ENCODE measurements at regions not wholly inside any gene's neighbourhood (a gene's known extent, or its start where the extent isn't known, plus 50 kb on each side); places are given as distances from the start of the nearest gene placed in this dataset.
"Not testable (repeated sequence)": the region's sequence is repeated elsewhere in the genome, so short reads cannot be mapped to it uniquely, and the experiment has no call there.

DNA sequence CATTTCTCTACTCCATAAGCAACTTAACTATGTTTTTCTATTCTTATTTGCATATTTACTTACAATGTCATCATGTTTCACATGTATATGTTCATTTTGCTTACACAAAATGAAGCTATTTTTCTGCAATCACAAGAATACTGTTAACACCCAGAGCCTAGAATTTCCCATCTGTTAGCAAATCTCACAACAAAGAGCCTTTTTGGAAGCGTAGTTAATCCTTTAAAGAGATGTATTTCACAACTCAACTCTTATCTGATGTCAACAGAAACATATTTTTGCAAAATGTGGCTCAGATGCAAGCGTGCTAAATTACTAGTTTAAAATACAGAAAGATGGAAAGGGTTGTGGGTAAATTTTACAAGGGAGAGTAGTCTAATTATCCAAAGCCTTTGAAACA lies 110.6 kb upstream of the COL1A2 start:
- no peak for DNase-seq

DNA sequence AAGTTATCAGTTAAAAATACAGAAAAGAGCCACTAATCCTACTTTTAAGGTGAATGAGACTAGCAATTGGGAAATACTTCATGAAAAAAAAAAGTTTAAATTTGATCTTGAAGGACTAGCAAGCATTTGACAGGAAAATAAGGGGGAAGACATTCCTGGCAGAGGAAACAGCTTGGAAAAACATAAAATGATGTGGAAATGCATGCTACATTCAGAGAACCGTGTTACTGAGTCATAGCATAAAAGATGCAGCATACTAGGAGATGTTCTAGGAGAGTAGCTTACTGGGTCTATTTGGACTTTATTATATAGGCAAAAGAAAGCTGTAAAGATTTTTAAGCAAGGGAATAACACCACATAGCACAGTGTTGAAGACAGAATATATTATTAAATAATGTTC lies 108.6 kb upstream of the COL1A2 start:
- DNase-seq = no peak

DNA sequence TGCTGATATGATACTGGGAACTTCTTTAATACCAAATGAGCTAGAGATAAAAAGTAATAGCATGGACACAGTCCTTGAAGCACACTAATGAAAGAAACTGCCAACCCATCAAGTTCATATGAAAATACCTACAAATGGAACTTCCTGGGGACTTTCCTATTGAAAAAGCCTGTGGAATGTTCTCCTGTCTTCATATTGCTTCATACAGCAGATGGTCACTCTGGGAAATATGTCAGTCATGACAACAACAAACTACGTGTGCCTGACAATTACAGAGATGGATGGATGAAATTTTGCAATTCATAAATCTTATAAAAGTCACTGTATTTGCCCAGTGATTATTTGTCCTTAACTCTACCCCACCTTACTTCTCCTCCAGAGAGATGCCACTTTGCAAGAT lies 106.6 kb upstream of the COL1A2 start:
- no peak for DNase-seq

DNA sequence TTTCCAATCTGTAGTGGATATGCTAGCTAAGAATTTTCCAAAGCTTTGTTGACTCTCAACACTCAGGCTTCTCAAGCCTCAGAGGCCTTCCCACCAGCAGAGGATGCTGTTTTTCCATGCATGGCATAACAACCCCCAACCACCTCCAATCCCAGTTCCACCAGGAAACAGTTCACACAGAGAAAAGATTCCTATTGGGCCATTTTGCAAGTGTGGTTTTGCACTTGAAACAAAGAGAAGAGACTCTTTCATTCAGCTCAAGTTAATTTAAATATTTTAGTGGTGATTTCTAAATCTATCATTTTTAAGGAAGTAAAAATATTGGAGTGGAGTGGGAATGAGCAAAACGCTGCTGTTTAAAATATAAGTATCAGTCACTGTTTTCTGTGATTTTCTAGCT lies 105.6 kb upstream of the COL1A2 start:
- peak; percentile 74 for DNase-seq

DNA sequence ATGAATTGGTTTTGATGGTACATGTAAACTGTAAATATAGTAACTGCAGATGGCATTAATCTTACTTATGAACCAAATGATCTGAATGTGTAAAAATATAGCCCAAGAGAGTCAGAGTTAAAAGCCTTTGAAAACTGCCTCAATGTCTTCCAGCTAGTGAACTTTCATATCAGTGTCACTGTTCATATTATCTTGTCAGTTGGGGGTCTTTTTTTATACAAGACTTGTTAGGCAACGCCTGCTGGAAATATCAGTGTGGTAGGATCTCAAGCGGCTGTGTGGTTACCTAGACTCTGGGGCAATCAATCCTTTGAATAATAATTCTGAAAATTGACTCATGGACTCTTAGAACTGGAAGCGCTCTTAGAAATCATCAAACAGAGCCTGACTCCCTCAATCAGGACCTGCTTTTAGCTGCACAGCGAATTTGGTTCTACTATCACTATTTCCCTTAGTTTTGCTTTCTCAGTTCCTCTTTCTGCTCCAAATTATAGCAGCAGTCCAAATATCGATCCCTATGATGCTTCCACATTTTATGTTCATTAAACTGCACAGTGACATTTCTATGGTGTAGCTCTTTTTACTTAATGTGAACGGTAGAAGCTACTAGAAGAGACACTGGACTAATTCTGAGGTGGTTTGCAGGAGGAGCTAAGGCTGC lies 100.1 kb upstream of the COL1A2 start:
- DNase-seq = no peak

DNA sequence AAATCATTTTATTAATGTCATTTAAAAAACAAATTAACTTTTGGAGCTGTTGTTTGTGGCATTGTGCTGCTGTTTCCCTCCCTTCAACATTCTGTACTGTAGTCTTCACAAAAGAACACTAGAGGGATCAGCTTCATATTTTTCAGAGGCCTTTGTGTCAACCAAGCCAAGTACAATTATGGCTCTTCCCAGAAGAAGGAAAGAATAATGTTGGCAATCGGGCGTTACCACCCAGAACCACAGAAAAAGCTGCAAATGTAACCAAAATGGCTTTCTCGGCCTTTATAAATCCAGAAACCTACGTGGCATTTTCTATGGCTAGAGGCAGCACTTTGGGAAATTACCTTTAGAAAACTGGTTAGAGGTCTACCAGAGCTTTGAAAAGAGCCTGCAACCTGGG lies 98.8 kb upstream of the COL1A2 start:
- DNase-seq = peak; percentile 73

DNA sequence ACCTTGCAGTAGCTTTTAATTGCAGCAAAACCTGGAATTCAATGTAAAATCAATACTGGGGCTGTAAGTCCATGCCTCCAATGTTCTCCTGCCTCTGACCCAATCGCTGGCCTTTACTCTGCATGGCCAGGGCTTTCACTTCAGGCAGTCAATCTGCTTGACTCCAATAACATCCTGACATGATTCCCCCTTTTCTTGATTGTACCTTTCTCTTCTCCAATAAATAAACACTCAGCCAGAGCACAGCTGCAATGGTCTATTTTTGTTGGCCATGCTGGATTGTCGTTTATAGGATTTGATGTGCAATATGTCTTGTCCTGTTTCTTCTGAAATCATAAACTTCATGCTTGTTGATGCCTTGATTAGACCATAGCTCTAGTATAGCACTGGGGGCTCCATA lies 97.8 kb upstream of the COL1A2 start:
- peak; percentile 53 for DNase-seq

DNA sequence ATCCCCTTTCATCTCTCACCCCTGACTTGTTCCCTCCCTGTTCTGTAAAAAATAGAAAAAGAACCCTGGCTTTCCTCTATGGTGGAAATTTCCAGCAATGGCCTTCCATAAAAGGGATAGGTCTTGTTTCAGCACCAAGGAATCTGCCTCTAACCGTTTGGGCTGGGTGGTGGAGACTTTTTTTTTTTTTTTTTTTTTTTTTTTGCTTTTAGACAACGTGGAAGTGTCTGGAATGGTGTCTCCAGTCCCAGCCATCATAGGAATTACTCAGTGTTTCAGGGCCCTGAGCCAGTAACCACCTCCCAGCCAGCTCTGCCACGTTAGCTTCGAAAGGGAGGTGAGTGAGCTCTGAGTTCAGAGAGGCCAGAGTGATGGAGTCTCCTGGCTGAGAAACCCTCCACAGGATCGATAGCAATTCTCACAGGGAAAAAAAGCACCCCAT lies 97.3 kb upstream of the COL1A2 start:
- peak; percentile 82 for DNase-seq

DNA sequence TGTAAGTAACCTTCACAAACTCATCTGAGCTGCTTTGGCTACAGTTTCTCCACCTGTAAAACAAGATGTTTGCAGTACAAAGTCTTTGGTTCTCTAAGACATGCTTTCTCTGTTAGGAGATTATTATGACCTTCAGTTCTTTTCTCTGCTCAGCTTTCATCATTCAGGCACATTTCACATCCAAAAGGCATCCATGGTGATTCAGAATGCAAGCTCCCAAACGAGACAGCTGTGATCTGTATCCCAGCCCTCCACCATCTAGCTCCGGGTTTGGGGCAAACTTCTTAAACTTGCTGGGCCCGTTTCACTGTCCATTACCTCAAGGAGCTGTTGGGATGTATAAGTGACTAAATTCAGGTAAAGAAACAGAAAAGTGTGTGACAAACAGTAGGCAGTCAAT lies 95.8 kb upstream of the COL1A2 start:
- no peak for DNase-seq

DNA sequence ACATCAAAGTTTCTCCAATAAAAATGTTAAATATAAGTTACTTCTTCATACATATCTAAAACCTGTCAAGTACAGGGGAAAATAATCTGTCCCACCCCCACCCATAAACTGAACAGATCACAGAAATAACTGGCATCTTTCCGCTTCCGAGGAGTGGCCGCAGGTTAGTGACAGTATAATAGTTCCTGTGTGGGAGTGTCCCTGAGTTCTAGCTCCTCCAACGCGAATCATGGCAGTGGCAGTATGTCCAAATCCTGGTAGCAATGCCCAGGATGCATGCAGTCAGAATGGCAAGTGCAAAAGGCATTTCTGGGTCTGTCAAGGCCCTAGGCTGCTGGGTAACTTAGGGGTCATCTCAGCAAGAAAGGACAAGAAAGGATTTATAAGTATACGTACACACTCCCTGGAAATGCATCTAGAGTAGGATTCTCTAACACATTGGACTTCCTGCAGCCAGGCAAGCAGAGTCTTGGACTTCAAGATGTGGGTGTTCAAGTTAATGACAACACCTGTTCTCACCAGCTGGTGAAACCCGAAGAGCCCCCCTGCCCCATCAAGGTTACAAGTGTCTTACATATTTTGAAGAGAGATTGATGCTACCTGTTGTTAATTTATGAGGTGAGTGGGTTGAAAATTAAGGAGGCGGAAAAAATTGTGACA lies 94.4 kb upstream of the COL1A2 start:
- no peak for DNase-seq

DNA sequence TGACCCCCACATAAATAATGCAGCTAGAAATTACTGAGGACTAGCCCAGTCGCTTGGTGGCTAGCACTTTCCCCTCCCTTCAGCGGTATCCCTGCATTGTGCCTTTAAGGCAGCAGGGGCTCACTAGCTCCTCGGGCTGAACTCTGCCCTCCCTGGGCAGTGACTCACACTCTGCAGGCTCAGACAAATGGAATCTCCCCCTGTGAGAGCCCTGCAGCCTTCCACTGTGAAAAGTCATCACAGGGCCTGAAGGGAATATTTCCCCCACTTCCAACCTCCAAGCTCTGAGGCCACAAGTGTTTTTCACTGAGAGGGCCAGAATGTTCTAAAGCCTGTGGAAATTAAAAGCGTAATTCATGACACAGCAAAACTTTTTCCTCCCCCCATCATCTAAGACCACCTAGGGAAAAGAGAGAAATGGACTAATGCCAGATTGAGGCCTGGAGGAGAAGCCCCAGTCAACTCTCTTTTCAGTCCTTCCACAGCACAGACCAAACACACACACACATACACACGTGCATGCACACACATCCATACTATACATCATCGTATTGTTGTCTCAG lies 93.6 kb upstream of the COL1A2 start:
- DNase-seq = peak; percentile 66

DNA sequence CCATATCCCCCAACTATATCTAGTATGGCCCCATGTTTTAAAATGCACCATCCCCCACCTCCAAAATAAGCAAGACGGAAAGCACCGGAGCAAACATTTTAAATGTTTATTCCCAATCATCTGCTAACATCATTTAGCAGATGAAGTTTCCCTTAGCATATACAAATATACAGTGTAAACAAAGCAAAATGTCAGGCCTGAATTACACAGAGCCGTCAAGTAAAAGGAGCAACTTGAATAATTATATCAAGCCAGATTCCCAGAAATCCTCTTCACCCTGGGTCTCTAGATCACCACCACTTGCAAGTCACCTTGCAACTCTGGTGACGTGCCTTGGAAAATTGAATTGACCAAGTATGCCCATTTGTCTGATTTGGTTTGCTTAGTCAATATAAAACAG lies 91.6 kb upstream of the COL1A2 start:
- no peak for DNase-seq

DNA sequence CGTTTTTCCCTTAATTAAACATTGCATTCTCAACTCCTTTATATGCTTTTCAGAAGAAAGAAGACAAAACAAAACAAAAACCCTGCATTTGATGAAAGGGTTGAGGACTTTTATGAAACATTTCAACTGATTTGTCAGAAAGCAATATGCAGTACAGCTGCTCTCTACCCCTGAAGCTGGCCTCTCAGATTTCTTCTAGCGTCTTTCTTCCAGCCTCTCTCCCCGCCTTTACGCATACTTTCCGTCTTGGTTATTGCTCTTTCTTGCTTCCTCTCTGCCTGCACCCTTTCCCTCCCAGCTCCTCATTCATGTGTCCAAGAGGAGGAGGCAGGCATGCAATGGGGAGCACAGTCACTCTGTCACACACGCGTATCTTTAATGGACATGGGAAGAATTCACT lies 91.0 kb upstream of the COL1A2 start:
- peak; percentile 82 for DNase-seq

DNA sequence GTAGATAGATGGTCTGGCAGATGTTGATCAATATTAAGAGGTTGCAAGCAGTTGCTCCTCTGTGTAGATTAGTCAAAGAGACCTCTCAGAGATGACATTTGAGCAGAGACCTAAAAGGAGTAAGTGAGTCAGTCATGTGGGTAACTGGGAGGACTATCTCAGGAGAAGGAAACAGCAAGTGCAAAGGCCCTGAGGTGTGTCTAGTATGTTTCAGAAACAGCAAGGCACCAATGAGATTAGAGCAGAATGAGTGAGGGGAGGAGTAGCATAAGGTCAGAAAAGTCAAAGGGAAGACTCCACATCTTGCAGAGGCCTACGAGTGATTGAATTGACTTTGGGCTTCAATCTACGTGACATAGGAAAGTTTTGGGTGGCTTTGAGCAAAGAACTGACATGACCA lies 89.8 kb upstream of the COL1A2 start:
- no peak for DNase-seq

DNA sequence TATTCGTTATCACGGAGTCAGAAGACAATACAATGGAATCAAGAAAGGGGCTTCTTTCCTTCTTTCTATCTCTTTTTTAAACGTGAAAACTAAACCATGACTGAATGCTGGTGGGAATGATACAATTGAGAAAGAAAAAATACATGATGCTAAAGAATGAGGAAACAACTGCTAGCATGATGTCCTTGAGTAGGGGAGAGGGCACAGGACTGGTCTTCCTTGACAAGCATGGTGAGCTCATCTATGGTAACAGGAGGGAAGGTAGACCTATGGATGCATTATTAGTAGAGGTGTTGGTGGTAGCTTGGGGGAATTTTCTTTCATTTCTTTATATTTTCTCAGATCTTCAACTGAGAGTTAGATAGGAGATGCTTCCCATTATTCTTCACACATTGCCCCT lies 88.9 kb upstream of the COL1A2 start:
- DNase-seq = no peak

DNA sequence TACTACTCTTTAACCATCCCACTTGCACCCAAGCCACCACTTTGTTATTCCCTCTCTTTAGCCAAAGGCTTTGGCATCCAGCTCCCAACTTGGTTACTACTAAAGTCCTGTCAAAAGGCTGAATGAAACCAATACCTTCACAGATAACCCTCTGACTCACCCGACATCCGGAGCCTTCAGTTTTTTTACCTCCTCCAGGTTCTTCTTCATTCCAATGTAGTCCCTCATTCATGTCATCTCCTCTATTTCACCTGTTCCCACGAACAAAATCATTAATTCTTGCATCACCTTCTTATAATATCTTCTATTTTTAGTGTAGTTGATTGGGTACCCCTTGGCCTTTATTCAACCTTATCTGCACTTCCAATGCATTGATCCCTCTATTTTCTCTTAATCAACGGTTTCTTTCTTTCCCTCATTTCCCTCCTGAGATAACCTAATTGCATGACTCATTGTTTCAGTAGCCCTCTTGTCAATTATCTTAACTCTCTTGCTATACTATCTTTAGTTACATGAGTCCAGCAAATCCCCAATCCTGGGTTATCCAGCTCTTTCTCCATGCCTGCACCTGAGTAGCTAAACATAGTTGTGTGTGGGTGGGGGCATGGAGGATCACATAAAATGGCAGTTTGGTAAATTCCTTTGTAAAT lies 87.2 kb upstream of the COL1A2 start:
- DNase-seq = no peak

DNA sequence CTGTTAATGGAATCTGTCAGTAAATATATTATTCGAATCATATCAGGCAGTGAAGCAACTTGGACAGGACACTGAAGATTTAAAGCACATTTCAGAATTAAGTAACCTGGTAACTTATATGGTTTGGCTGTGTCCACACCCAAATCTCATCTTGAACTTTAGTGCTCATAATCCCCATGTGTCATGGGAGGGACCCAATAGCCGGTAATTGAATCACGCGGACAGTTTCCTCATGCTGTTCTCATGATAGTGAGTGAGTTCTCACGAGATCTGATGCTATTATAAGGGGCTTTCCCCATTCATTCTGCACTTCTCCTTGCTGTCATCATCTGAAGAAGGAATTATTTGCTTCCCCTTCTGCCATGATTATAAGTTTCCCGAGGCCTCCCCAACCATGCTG lies 83.2 kb upstream of the COL1A2 start:
- DNase-seq = no peak

DNA sequence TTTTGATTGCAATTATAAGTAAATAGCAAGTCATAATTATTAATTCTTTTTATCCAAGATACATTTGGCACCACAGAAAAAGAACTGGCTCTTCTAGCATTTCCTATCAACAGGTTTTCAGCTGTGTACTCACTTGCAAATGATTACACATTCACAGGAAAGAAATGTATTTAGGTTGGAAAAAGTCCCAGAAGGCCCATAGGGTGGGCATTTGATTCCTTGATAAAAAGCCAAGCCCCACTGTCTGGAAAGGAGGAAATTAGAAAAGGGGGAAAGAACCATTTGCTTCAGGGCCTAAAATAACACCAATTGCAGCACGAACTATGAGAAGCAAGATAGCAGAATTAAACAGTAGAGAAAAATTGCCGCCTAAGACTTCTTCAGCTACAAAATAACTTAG lies 80.8 kb upstream of the COL1A2 start:
- no peak for DNase-seq

DNA sequence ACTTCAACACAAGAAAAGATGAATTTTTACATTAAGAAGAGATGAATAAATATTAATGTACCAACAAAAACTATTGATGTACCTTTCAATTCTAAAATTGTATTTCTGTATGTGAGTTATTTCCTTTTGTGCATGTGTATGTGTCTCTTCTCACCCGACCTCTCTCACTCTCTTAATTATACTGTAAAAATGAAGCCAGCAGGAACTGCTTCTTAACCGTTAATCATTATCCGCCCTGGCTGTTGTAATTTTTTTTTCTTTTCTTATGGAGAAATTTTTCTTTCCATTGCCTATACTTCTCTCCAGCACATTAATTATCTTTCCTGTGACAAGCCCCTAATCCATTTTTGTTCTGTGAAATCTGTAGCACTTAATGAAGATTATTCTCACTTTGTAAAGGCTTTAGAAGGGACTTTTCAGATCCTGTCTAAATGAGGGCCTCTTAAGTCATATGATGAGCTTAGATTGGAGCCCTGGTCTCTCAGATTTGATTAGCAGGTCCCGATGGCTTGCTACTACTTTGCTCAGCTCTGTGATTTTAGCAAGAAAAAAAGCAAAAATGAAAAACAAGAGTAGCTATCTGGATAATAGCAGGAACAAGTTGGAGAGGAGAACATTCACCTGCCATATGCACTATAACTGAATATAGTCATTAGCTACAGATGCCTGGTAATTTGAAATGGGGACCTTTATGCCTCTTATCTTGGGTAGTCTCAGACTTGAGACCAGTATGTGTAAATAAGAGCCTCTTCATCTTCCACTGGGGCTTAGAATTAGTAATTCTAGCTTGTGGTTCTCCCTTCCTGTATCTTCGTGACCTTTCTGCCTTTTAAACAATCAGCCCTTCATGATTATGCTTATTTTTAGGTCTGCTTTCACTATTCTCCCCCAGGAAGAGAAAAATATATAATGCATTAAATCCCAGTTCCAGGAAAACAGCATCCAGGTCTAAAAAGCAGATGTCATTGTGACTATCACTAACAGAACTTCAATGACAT lies 80.0 kb upstream of the COL1A2 start:
- DNase-seq = no peak

DNA sequence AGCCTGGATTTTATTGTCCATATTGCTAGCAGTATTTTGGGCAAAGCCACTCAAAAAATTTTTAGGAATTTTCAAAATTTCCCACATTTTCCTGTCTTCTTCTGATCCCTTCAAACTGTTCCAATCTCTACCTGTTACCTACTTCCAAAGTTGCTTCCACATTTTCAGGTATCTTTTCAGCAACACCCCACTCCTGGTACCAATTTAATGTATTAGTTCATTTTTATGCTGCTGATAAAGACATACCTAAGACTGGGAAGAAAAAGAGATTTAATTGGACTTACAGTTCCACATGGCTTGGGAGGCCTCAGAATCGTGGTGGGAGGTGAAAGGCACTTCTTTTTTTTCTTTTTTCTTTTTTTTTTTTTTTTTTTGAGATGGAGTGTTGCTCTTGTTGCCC lies 73.6 kb upstream of the COL1A2 start:
- not testable (repeated sequence) for DNase-seq

DNA sequence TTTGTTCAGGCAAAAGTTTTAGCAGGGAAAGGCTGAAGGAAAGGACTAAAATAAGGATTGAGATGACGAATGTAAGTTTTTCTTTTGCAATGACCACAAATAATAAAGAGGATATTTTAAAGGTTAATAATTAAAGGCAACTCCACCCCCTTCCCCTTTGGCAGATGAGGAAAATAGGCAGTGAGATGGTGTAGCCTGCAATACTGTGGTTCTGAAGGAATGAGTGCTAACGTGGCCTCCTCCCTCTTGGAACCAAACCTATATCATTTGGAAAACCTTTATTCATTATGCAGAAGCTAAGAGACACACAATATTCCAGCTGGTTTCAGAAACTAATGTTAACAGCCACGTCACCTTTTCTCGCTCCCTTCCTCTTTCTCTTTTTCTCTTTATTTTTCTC lies 70.9 kb upstream of the COL1A2 start:
- DNase-seq = no peak

DNA sequence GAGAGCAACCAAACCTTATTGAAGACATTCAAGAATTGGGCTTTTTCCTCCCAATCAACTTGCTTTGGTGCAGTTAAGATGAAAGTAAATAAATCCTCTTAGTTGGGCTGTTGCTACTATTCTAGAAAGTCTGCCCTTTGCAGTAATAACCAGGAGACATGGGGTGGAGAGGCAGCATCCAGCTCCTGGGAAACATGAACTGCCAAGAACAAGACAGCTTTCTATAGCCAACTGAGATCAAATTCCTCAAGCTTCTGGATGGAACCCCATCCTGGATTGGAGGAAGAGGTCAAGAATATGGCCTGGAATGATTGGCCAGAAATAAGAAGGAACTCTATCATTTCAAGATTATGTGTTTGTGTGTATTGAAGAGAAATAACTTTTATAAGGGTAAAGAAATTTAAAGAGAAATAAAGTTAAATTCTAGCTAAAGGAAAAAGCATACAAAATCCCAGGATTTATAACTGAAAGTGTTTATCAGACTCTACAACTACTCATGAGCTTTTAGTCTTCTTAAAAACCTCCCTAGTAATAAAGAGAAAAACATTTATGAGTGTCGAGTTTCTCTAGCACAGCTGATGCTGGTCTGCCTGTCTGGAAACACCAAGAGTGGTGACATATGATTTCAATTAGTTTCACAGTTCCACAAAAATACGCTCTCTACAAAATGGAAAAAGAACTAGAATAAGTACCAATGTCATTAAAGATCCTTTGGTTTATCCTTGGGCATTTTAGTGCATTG lies 70.1 kb upstream of the COL1A2 start:
- DNase-seq = no peak

Data from right forelimb (tissue), 1 donor.